WTC11 (cell line): ENCODE measurements at regions not wholly inside any gene's neighbourhood (a gene's known extent, or its start where the extent isn't known, plus 50 kb on each side); places are given as distances from the start of the nearest gene placed in this dataset.

ENCODE experiments used
- ATF1 ChIP-seq: sonication (generic); formaldehyde crosslinking; IDR thresholded peaks from 2 replicates; pipeline ENCODE4 v1.8.1; 2023; ENCODE audit warnings: mild to moderate bottlenecking, moderate library complexity, missing genetic modification reagents
- ELF4 ChIP-seq: sonication (generic); formaldehyde crosslinking; IDR thresholded peaks from 2 replicates; pipeline ENCODE4 v1.8.1; 2022; ENCODE audit warnings: low read depth, mild to moderate bottlenecking, moderate library complexity, missing genetic modification reagents
- HMGXB4 ChIP-seq: sonication (generic); formaldehyde crosslinking; IDR thresholded peaks from 2 replicates; pipeline ENCODE4 v1.8.1; 2023; ENCODE audit warnings: mild to moderate bottlenecking, moderate library complexity, missing genetic modification reagents
- TCF7 ChIP-seq: sonication (generic); formaldehyde crosslinking; IDR thresholded peaks from 2 replicates; pipeline ENCODE4 v1.8.0; 2022; ENCODE audit warnings: mild to moderate bottlenecking, low read depth, missing genetic modification reagents, moderate library complexity
- ZNF263 ChIP-seq: sonication (generic); formaldehyde crosslinking; IDR thresholded peaks from 2 replicates; pipeline ENCODE4 v1.8.1; 2022; ENCODE audit warnings: low read depth, mild to moderate bottlenecking, moderate library complexity, missing genetic modification reagents
- TF ChIP-seq, protein P1 (sequence below): sonication (generic); formaldehyde crosslinking; IDR thresholded peaks from 2 replicates; pipeline ENCODE4 v1.8.1; 2022; ENCODE audit warnings: mild to moderate bottlenecking, missing genetic modification reagents, moderate library complexity, borderline replicate concordance
- TF ChIP-seq, protein P2 (sequence below): fragments of 200-600 bp; IDR thresholded peaks from 2 replicates; pipeline ENCODE4 v1.8.0; 2022; ENCODE audit warnings: antibody characterized with exemption

DNA sequence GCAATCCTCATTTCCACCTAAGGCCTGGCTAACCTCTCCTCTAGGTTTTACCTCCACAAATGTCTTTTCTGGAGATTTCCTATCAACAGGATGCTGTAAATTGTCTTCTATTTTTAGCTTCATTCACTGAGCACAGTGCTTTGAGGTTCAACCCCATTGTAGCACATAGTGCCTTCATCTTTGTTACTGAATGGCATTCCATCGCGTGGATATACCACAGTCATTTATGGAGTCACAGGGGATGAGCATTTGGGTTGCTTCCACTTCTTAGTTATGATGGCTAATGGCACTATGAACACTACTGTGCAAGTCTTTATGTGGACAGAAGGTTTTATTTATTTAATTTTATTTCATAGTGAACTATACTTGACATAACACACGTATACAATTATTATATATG lies 387.1 kb downstream of the SMOC2 start:
- TF ChIP-seq, protein P1, sequence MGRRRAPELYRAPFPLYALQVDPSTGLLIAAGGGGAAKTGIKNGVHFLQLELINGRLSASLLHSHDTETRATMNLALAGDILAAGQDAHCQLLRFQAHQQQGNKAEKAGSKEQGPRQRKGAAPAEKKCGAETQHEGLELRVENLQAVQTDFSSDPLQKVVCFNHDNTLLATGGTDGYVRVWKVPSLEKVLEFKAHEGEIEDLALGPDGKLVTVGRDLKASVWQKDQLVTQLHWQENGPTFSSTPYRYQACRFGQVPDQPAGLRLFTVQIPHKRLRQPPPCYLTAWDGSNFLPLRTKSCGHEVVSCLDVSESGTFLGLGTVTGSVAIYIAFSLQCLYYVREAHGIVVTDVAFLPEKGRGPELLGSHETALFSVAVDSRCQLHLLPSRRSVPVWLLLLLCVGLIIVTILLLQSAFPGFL: no peak
- TF ChIP-seq, protein P2, sequence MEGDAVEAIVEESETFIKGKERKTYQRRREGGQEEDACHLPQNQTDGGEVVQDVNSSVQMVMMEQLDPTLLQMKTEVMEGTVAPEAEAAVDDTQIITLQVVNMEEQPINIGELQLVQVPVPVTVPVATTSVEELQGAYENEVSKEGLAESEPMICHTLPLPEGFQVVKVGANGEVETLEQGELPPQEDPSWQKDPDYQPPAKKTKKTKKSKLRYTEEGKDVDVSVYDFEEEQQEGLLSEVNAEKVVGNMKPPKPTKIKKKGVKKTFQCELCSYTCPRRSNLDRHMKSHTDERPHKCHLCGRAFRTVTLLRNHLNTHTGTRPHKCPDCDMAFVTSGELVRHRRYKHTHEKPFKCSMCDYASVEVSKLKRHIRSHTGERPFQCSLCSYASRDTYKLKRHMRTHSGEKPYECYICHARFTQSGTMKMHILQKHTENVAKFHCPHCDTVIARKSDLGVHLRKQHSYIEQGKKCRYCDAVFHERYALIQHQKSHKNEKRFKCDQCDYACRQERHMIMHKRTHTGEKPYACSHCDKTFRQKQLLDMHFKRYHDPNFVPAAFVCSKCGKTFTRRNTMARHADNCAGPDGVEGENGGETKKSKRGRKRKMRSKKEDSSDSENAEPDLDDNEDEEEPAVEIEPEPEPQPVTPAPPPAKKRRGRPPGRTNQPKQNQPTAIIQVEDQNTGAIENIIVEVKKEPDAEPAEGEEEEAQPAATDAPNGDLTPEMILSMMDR: no peak
- no peak for TF ChIP-seq TCF7 (CRISPR knock-in tag)
- TF ChIP-seq HMGXB4 (CRISPR knock-in tag): no peak
- no peak for TF ChIP-seq ATF1 (CRISPR knock-in tag)
- TF ChIP-seq ELF4: no peak
- no peak for TF ChIP-seq ZNF263 (CRISPR knock-in tag)
